B cell (primary cell): ENCODE measurements at regions not wholly inside any gene's neighbourhood (a gene's known extent, or its start where the extent isn't known, plus 50 kb on each side); places are given as distances from the start of the nearest gene placed in this dataset.

ENCODE experiments used
- ATAC-seq: fragments of 200-7000 bp; cut with Tn5 transposase; one replicate; pipeline ENCODE4 v1.10.0; 2021; ENCODE audit warnings: low read depth, mild to moderate bottlenecking, moderate number of reproducible peaks, moderate library complexity
- CTCF ChIA-PET: fragments of 350-600 bp; sonication (Branson Sonifier 250); formaldehyde crosslinking; loops from one replicate; lab custom pipeline; 2021; ENCODE audit warnings: antibody characterized with exemption, inconsistent platforms; lab: Charles Lee
- POLR2A ChIA-PET: fragments of 350-600 bp; sonication (Branson Sonifier 250); formaldehyde crosslinking; loops from one replicate; lab custom pipeline; 2021; ENCODE audit warnings: antibody characterized with exemption; lab: Charles Lee
- DNase-seq: peaks from one replicate; pipeline ENCODE4 v3.0.0; 2013
- H2AFZ ChIP-seq: 2 replicates; pipeline ENCODE4 v1.6.1; 2012; ENCODE audit warnings: mild to moderate bottlenecking, low read depth, low read length; ENCODE audit not compliant: insufficient read depth, poor library complexity, severe bottlenecking
- H3K27ac ChIP-seq, 2 donors: 1 replicate in 1 of 2; 2 replicates in 1 of 2; pipeline ENCODE4 v1.5.1; 2012 to 2013; ENCODE audit warnings: low read length in 2 of 2, mild to moderate bottlenecking in 2 of 2, moderate library complexity in 1 of 2
- H3K27me3 ChIP-seq, 4 experiments: fragments of 200-600 bp in 1 of 4; sonication (generic) in 1 of 4; replicated peaks in 1 of 4; 1 replicate in 2 of 4; 2 replicates in 2 of 4; pipeline versions ENCODE4 v1.6.1 to v1.7.0; 2013 to 2016; ENCODE audit warnings: low read length in 3 of 4, mild to moderate bottlenecking in 2 of 4, mixed read lengths in 1 of 4, moderate library complexity in 1 of 4; ENCODE audit not compliant: insufficient read depth in 4 of 4, control insufficient read depth in 3 of 4; ENCODE audit errors: control extremely low read depth in 1 of 4
- H3K36me3 ChIP-seq, 2 experiments: replicated peaks in 1 of 2; 1 replicate in 1 of 2; 2 replicates in 1 of 2; pipeline versions ENCODE4 v1.6.1 to v1.7.1; 2013; ENCODE audit warnings: low read length in 1 of 2; ENCODE audit not compliant: insufficient read depth in 2 of 2, control insufficient read depth in 1 of 2; ENCODE audit errors: control extremely low read depth in 1 of 2, extremely low read depth in 1 of 2
- H3K4me1 ChIP-seq, 2 donors: fragments of 200-600 bp in 1 of 2; sonication (generic) in 1 of 2; 1 replicate in 1 of 2; 2 replicates in 1 of 2; pipeline versions ENCODE4 v1.5.1 to v1.6.1; 2013 to 2017; ENCODE audit warnings: low read length in 2 of 2; ENCODE audit not compliant: control insufficient read depth in 2 of 2, insufficient read depth in 2 of 2
- H3K4me2 ChIP-seq: replicated peaks from 2 replicates; pipeline ENCODE3; 2012; ENCODE audit warnings: mild to moderate bottlenecking, low read depth, low read length; ENCODE audit not compliant: poor library complexity, severe bottlenecking
- H3K4me3 ChIP-seq, 5 experiments: fragments of 200-600 bp in 1 of 5; sonication (generic) in 1 of 5; 1 replicate in 3 of 5; 2 replicates in 2 of 5; pipeline versions ENCODE4 v1.5.1 to v1.7.0; 2011 to 2016; ENCODE audit warnings: low read length in 4 of 5, mild to moderate bottlenecking in 4 of 5, low read depth in 2 of 5, control low read depth in 1 of 5, moderate library complexity in 1 of 5; ENCODE audit not compliant: insufficient read depth in 1 of 5; ENCODE audit errors: control extremely low read depth in 1 of 5, extremely low read depth in 1 of 5
- H3K79me2 ChIP-seq: fragments of 200-600 bp; sonication (generic); one replicate; pipeline ENCODE4 v1.6.0; 2016; ENCODE audit warnings: low read length; ENCODE audit not compliant: control insufficient read depth, insufficient read depth
- H3K9ac ChIP-seq: fragments of 200-600 bp; sonication (generic); 2 replicates; pipeline ENCODE4 v1.6.1; 2017; ENCODE audit warnings: mild to moderate bottlenecking, low read length, moderate library complexity
- H3K9me3 ChIP-seq, 3 donors: one replicate each; pipeline versions ENCODE4 v1.6.1 to v1.7.1; 2013; ENCODE audit warnings: low read length in 2 of 3; ENCODE audit not compliant: control insufficient read depth in 2 of 3, insufficient read depth in 1 of 3; ENCODE audit errors: control extremely low read depth in 1 of 3
- H4K20me1 ChIP-seq: 2 replicates; pipeline ENCODE4 v1.6.0; 2012; ENCODE audit warnings: mild to moderate bottlenecking, low read length; ENCODE audit not compliant: insufficient read depth, control insufficient read depth, poor library complexity, severe bottlenecking
- H3K27ac Mint-ChIP-seq: one replicate; pipeline ENCODE4 v1.8.0; 2021; ENCODE audit warnings: mixed read lengths
- H3K27me3 Mint-ChIP-seq: one replicate; pipeline ENCODE4 v1.8.0; 2021; ENCODE audit warnings: mixed read lengths
- H3K4me1 Mint-ChIP-seq: one replicate; pipeline ENCODE4 v1.8.0; 2021; ENCODE audit warnings: mixed read lengths
- H3K4me3 Mint-ChIP-seq: one replicate; pipeline ENCODE4 v1.8.0; 2021; ENCODE audit warnings: mixed read lengths
- H3K9me3 Mint-ChIP-seq: one replicate; pipeline ENCODE4 v1.8.0; 2022; ENCODE audit warnings: mixed read lengths; ENCODE audit not compliant: insufficient read depth
- CTCF ChIP-seq: fragments of 200-600 bp; IDR thresholded peaks from one replicate; pipeline ENCODE4 v1.8.0; 2022; ENCODE audit warnings: antibody characterized with exemption, mild to moderate bottlenecking
- EZH2 ChIP-seq: IDR thresholded peaks from 2 replicates; pipeline ENCODE4 v1.6.1; 2012; ENCODE audit warnings: borderline replicate concordance, low read depth, mild to moderate bottlenecking, moderate library complexity, low read length; ENCODE audit not compliant: insufficient read depth, poor library complexity, severe bottlenecking
- WGBS: methylation state at CpG from one replicate; pipeline ENCODE4 v1.1.5; 2013; ENCODE audit warnings: missing lambda C conversion rate; ENCODE audit not compliant: insufficient coverage; 5-methylcytosine and 5-hydroxymethylcytosine counted together
- intact Hi-C: fragments of 100-400 bp; cut with micrococcal nuclease; formaldehyde crosslinking; loops from one replicate; pipeline ENCODE4 v1.10.0; 2022

- no peak for ATAC-seq
- no peaks in the 10 kb centered on the region for H3K9me3 ChIP-seq
- no peak for DNase-seq
- no peak overlapping the region for H3K4me3 ChIP-seq
- H3K27ac Mint-ChIP-seq = no peak overlapping the region
- CTCF ChIA-PET = no interaction called here
- H3K4me3 Mint-ChIP-seq = no peak overlapping the region
- no peaks in the 10 kb centered on the region for H3K9me3 Mint-ChIP-seq
- no peaks in the 10 kb centered on the region for H3K36me3 ChIP-seq
- no peaks in the 10 kb centered on the region for H3K4me1 ChIP-seq
- no peak overlapping the region for H3K4me2 ChIP-seq
- no peak overlapping the region for H2AFZ ChIP-seq
- H3K27me3 Mint-ChIP-seq = peaks cover 6% of the 10 kb centered on the region
- H3K79me2 ChIP-seq = no peaks in the 10 kb centered on the region
- no CpG with 5 or more reads among the region's 1 CpG for WGBS
- H4K20me1 ChIP-seq = no peaks in the 10 kb centered on the region
- TF ChIP-seq EZH2 (no peak), CTCF (no peak)
- POLR2A ChIA-PET = no interaction called here
- no peak overlapping the region for H3K9ac ChIP-seq
- H3K4me1 Mint-ChIP-seq = no peaks in the 10 kb centered on the region
- no peaks in the 10 kb centered on the region for H3K27me3 ChIP-seq
- intact Hi-C loops = no loop called here
- no peak overlapping the region for H3K27ac ChIP-seq
Measured at GRCh38 chr20:9927224-9927623, 88.3 kb upstream of the PAK5 start.

- Histone ChIP-seq H3K27me3 (no peaks in the 10 kb centered on the region), H3K27ac (no peak overlapping the region), H3K36me3 (no peaks in the 10 kb centered on the region), H2AFZ (no peak overlapping the region), H3K4me2 (no peak overlapping the region), H3K9me3 (no peaks in the 10 kb centered on the region), H3K9ac (no peak overlapping the region), H3K79me2 (no peaks in the 10 kb centered on the region), H4K20me1 (no peaks in the 10 kb centered on the region), H3K4me1 (no peaks in the 10 kb centered on the region), H3K4me3 (no peak overlapping the region)
- TF ChIP-seq CTCF (no peak), EZH2 (no peak)
- DNase-seq (no peak), ATAC-seq (no peak)
- Mint-ChIP-seq H3K9me3 (no peaks in the 10 kb centered on the region), H3K27ac (no peak overlapping the region), H3K4me3 (no peak overlapping the region), H3K4me1 (no peaks in the 10 kb centered on the region), H3K27me3 (peaks cover 6% of the 10 kb centered on the region)
- intact Hi-C loops = no loop called here
- POLR2A ChIA-PET = no interaction called here
- CTCF ChIA-PET = no interaction called here
Measured at GRCh38 chr20:9926476-9926875, 87.6 kb upstream of the PAK5 start.
